ENCODE measurements at regions not wholly inside any gene's neighbourhood (a gene's known extent, or its start where the extent isn't known, plus 50 kb on each side); places are given as distances from the start of the nearest gene placed in this dataset.

- TF ChIP-seq CTCF (IDR thresholded peaks at IDR 0.05): no peak
- no peak for TF ChIP-seq EP300 (IDR thresholded peaks at IDR 0.05)
- TF ChIP-seq POLR2A (IDR thresholded peaks at IDR 0.05): no peak
These were observed 137.6 kb downstream of the PTGER3 start for GRCh38 chr1:70910013-70910412.
